NCI-H345 treated with DMSO at 0.1 percent for 48 hours (cell line): ENCODE measurements at regions not wholly inside any gene's neighbourhood (a gene's known extent, or its start where the extent isn't known, plus 50 kb on each side); places are given as distances from the start of the nearest gene placed in this dataset.
"Not testable (repeated sequence)": the region's sequence is repeated elsewhere in the genome, so short reads cannot be mapped to it uniquely, and the experiment has no call there.

Source experiments
- DNase-seq: peaks from one replicate; lab custom pipeline; 2025; ENCODE audit not compliant: unreplicated experiment; lab: John Stamatoyannopoulos, UW

- no peak for DNase-seq
These were observed 135.0 kb downstream of the RALA start for GRCh38 chr7:39758234-39758970.

- DNase-seq: no peak
These were observed 138.1 kb downstream of the RALA start for GRCh38 chr7:39761449-39761848.

- not testable (repeated sequence) for DNase-seq
These were observed 139.1 kb downstream of the RALA start for GRCh38 chr7:39762466-39762865.

GRCh38 chr7:39762881-39763280 is 139.5 kb downstream of the RALA start:
- not testable (repeated sequence) for DNase-seq

- DNase-seq: not testable (repeated sequence)
These were observed 142.5 kb downstream of the RALA start for GRCh38 chr7:39765833-39766232.

- DNase-seq: not testable (repeated sequence)
These were observed 145.1 kb downstream of the RALA start for GRCh38 chr7:39768439-39768838.

- DNase-seq: not testable (repeated sequence)
These were observed 151.0 kb downstream of the RALA start for GRCh38 chr7:39774341-39774851.

- DNase-seq: not testable (repeated sequence)
These were observed 158.2 kb downstream of the RALA start for GRCh38 chr7:39781557-39781956.

GRCh38 chr7:39786440-39786839 is 163.1 kb downstream of the RALA start:
- DNase-seq: not testable (repeated sequence)

GRCh38 chr7:39791035-39791434 is 159.0 kb upstream of the CDK13 start:
- DNase-seq: not testable (repeated sequence)

- DNase-seq: not testable (repeated sequence)
These were observed 158.1 kb upstream of the CDK13 start for GRCh38 chr7:39791911-39792310.

- not testable (repeated sequence) for DNase-seq
These were observed 157.0 kb upstream of the CDK13 start for GRCh38 chr7:39793026-39793425.

- DNase-seq: not testable (repeated sequence)
These were observed 156.2 kb upstream of the CDK13 start for GRCh38 chr7:39793851-39794250.

- DNase-seq: not testable (repeated sequence)
These were observed 153.1 kb upstream of the CDK13 start for GRCh38 chr7:39796947-39797346.

GRCh38 chr7:39798077-39798476 is 152.0 kb upstream of the CDK13 start:
- DNase-seq: not testable (repeated sequence)

- DNase-seq: no peak
These were observed 141.1 kb upstream of the CDK13 start for GRCh38 chr7:39808796-39809481.

- no peak for DNase-seq
These were observed 139.8 kb upstream of the CDK13 start for GRCh38 chr7:39810204-39810642.

GRCh38 chr7:39810710-39811109 is 139.3 kb upstream of the CDK13 start:
- DNase-seq: no peak

- DNase-seq: peak; percentile 31
These were observed 138.9 kb upstream of the CDK13 start for GRCh38 chr7:39811161-39811614.

- DNase-seq: no peak
These were observed 133.5 kb upstream of the CDK13 start for GRCh38 chr7:39816462-39817060.

GRCh38 chr7:39819514-39819913 is 130.5 kb upstream of the CDK13 start:
- DNase-seq: no peak
